Heart left ventricle (tissue), 16 donors: ENCODE measurements at regions not wholly inside any gene's neighbourhood (a gene's known extent, or its start where the extent isn't known, plus 50 kb on each side); places are given as distances from the start of the nearest gene placed in this dataset.
A peak's percentile ranks its signal among the peaks of the same experiment; 100 is the strongest.

Experiments
- ATAC-seq, 4 donors: fragments of 200-7000 bp; cut with Tn5 transposase; one replicate each; pipeline ENCODE4 v1.9.1; 2020 to 2022; ENCODE audit warnings: moderate library complexity in 4 of 4, mild to moderate bottlenecking in 3 of 4, moderate number of reproducible peaks in 1 of 4
- DNase-seq, 5 donors: peaks; one replicate each; pipeline ENCODE4 v3.0.0-alpha.2; 2020
- H3K27ac ChIP-seq, 12 donors: fragments of 200-600 bp; sonication (generic) in 4 of 12; one replicate each; pipeline versions ENCODE4 v1.5.0 to v1.8.0; 2016 to 2022; ENCODE audit warnings: mild to moderate bottlenecking in 2 of 12
- H3K27me3 ChIP-seq, 9 donors: fragments of 200-600 bp; sonication (generic) in 2 of 9; one replicate each; pipeline versions ENCODE4 v1.5.1 to v1.8.0; 2016 to 2022; ENCODE audit warnings: mild to moderate bottlenecking in 3 of 9
- H3K36me3 ChIP-seq, 9 donors: fragments of 200-600 bp; sonication (generic) in 2 of 9; one replicate each; pipeline versions ENCODE4 v1.5.0 to v1.8.0; 2018 to 2022; ENCODE audit warnings: mild to moderate bottlenecking in 2 of 9
- H3K4me1 ChIP-seq, 12 donors: fragments of 200-600 bp; sonication (generic) in 4 of 12; one replicate each; pipeline versions ENCODE4 v1.5.0 to v1.8.0; 2016 to 2022; ENCODE audit warnings: mild to moderate bottlenecking in 3 of 12
- H3K4me3 ChIP-seq, 12 donors: fragments of 200-600 bp; sonication (generic) in 4 of 12; one replicate each; pipeline versions ENCODE4 v1.5.0 to v1.8.0; 2017 to 2022; ENCODE audit warnings: mild to moderate bottlenecking in 9 of 12, moderate library complexity in 4 of 12
- H3K9me3 ChIP-seq, 12 donors: fragments of 200-600 bp; sonication (generic) in 4 of 12; one replicate each; pipeline versions ENCODE4 v1.5.0 to v1.8.0; 2016 to 2022; ENCODE audit warnings: mild to moderate bottlenecking in 1 of 12
- CTCF ChIP-seq, 12 donors: fragments of 200-600 bp; sonication (generic) in 4 of 12; IDR thresholded peaks; one replicate each; pipeline versions ENCODE4 v1.5.0 to v1.8.0; 2018 to 2022; ENCODE audit warnings: antibody characterized with exemption in 12 of 12, mild to moderate bottlenecking in 5 of 12
- POLR2A ChIP-seq, 2 donors: fragments of 450-650 bp; IDR thresholded peaks; one replicate each; pipeline ENCODE4 v1.6.1; 2017; ENCODE audit warnings: antibody characterized with exemption in 2 of 2, mild to moderate bottlenecking in 2 of 2, moderate library complexity in 2 of 2
- WGBS, 4 donors: extraction: QIAGEN DNeasy Blood & Tissue Kit in 2 of 4; methylation state at CpG; one replicate each; pipeline versions ENCODE4 v1.1.5 to v1.1.7; 2013 to 2018; 5-methylcytosine and 5-hydroxymethylcytosine counted together
- intact Hi-C, 10 donors: fragments of 100-400 bp; cut with DNase I; formaldehyde crosslinking; loops; one replicate each; pipeline versions ENCODE4 v1.11.1 to v1.14.2; 2022
- donor health status: ischemic (EF 13 %, LVEDD 7.1; RV severe dilation, severe dysfunction).
- donor health status: healthy with polysubstance abuse.
- donor health status: DM: no; HTN: yes; CAD: no.
- donor health status: DM: no; HTN: no; CAD: no.
- donor health status: ischemic (EF 25% LVEDD 6.9; RV normal size, moderate dysfunction).
- donor health status: ischemic (EF 25% LVEDD 5.7; RV mildly dilated, moderate dysfunction).
- donor health status: healthy.
- donor health status: DM: yes; HTN: yes; CAD: no.
- donor health status: ischemic (EF 35%, LVEDD 5.7; RV mildly dilated, moderate dysfunction).
- donor health status: nonischemic (EF 11% LVEDD 7.7; RV severe dilation, severe dysfunction).
- donor health status: DM: yes; HTN: yes; CAD: no.
- donor health status: PGD.
- donor health status: ischemic (EF 29% LVEDD 5.4; RV normal size, mild dysfunction).
- donor health status: nonischemic (EF 23%, LVEDD 6.1; RV moderate dilation, normal function).

GRCh38 chr15:66909381-66909890 lies 156.0 kb upstream of the SMAD3 start:
- Histone ChIP-seq H3K4me3 (no peak overlapping the region), H3K9me3 (no peaks in the 10 kb centered on the region), H3K27ac (peak overlapping the region in 4 of 12 donors; percentile 5 to 73 (median 62)), H3K36me3 (no peaks in the 10 kb centered on the region), H3K27me3 (no peaks in the 10 kb centered on the region), H3K4me1 (peaks cover 0 to 34% (median 3%) of the 10 kb centered on the region in 12 donors)
- no peak for ATAC-seq
- DNase-seq = peak in 1 of 5 donors; percentile 7
- 89 to 95% (median 93%) methylated on average over 6 to 7 of the region's 7 CpGs for WGBS, 4 donors
- intact Hi-C loops = no loop called here
- TF ChIP-seq CTCF (IDR thresholded peaks at IDR 0.05) = no peak
- no peak for TF ChIP-seq POLR2A (IDR thresholded peaks at IDR 0.05)

GRCh38 chr15:66911131-66911700 lies 154.2 kb upstream of the SMAD3 start:
- TF ChIP-seq CTCF (IDR thresholded peaks at IDR 0.05) (no peak), POLR2A (IDR thresholded peaks at IDR 0.05) (no peak)
- DNase-seq = peak in 1 of 5 donors; percentile 7

DNA sequence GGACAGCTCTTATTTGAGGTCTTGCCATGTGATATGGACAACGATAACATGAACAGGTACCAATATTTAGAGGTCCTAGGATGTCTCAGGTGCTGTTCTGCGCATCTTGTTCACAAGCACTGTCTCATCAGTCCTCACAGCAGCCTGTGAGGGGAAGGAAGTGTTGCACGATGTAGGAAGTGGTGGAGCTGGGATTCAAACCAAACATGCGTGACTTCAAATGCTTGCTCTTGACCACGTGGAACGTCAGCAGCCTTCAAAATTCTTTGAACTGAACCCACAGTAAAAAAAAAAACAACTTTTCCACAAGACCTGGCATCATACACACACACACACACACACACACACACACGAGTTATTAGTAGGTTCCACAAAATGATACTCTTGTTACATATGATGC lies 153.4 kb upstream of the SMAD3 start:
- Histone ChIP-seq H3K27me3 (no peaks in the 10 kb centered on the region), H3K36me3 (no peaks in the 10 kb centered on the region), H3K27ac (no peak overlapping the region), H3K9me3 (peaks cover 0 to 3% (median 0%) of the 10 kb centered on the region in 12 donors), H3K4me1 (peaks cover 0 to 34% (median 3%) of the 10 kb centered on the region in 12 donors), H3K4me3 (no peak overlapping the region)
- ATAC-seq (no peak), DNase-seq (peak in 1 of 5 donors; percentile 16)
- TF ChIP-seq CTCF (IDR thresholded peaks at IDR 0.05) = no peak
- TF ChIP-seq POLR2A (IDR thresholded peaks at IDR 0.05) = no peak
- 61 to 68% (median 67%) methylated on average over 7 of the region's 7 CpGs for WGBS, 4 donors
- intact Hi-C loops = no loop called here

More at GRCh38 chr15:66911131-66911700, 154.2 kb upstream of the SMAD3 start:
- ATAC-seq = no peak
- H3K4me3 ChIP-seq = no peak overlapping the region
- no peaks in the 10 kb centered on the region for H3K27me3 ChIP-seq
- WGBS, 4 donors = 91 to 96% (median 94%) methylated on average over 13 of the region's 13 CpGs
- intact Hi-C loops = no loop called here
- H3K9me3 ChIP-seq = peaks cover 0 to under 1% (median 0%) of the 10 kb centered on the region in 12 donors
- no peak overlapping the region for H3K27ac ChIP-seq
- no peaks in the 10 kb centered on the region for H3K36me3 ChIP-seq
- peaks cover 0 to 34% (median 3%) of the 10 kb centered on the region in 12 donors for H3K4me1 ChIP-seq

DNA sequence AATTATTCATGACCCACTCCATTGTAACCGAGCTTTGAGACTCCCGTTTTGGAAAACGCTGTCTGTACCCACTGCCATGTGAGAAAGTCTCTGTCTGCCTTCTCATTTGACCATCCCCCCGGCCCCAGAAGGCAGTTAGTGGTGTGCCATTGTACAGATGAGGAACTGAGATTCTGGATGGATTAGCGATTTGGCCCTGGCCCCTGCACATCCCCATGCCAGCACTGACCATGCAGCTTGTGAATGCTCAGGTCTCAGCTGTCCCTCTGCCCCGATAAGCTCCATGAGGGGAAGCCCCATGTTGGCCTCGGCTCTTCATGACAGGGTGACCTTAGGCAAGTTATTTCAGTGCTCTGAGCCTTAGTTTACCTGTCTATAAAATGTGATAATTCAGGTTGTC lies 153.0 kb upstream of the SMAD3 start:
- 88 to 93% (median 92%) methylated on average over 7 of the region's 7 CpGs for WGBS, 4 donors
- intact Hi-C loops = no loop called here

More for the DNA sequence above, 153.0 kb upstream of the SMAD3 start:
- Histone ChIP-seq H3K4me3 (no peak overlapping the region), H3K36me3 (no peaks in the 10 kb centered on the region), H3K4me1 (peaks cover 0 to 30% (median 3%) of the 10 kb centered on the region in 12 donors), H3K27me3 (no peaks in the 10 kb centered on the region), H3K9me3 (peaks cover 0 to 3% (median 0%) of the 10 kb centered on the region in 12 donors), H3K27ac (no peak overlapping the region)
- ATAC-seq = no peak
- peak in 1 of 5 donors; percentile 14 for DNase-seq
- TF ChIP-seq CTCF (IDR thresholded peaks at IDR 0.05) (no peak), POLR2A (IDR thresholded peaks at IDR 0.05) (no peak)
